Motor neuron (in vitro differentiated cells): ENCODE measurements at regions not wholly inside any gene's neighbourhood (a gene's known extent, or its start where the extent isn't known, plus 50 kb on each side); places are given as distances from the start of the nearest gene placed in this dataset.

ENCODE experiments used
- ATAC-seq, 8 experiments: fragments of 200-7000 bp; cut with Tn5 transposase; replicated peaks in 6 of 8; 2 replicates each; pipeline ENCODE4 v1.8.0; 2021; ENCODE audit warnings: mild to moderate bottlenecking in 8 of 8, moderate library complexity in 8 of 8
- H3K27ac ChIP-seq, 2 donors: fragments of 250-450 bp; sonication (Bioruptor Pico); 2 replicates each; pipeline ENCODE4 v1.9.0; 2021; ENCODE audit warnings: antibody characterized with exemption in 2 of 2, mild to moderate bottlenecking in 2 of 2, moderate library complexity in 1 of 2
- H3K4me1 ChIP-seq, 2 donors: fragments of 250-450 bp; sonication (Bioruptor Pico); replicated peaks in 1 of 2; 2 replicates each; pipeline ENCODE4 v1.6.1; 2021; ENCODE audit warnings: antibody characterized with exemption in 2 of 2, mild to moderate bottlenecking in 2 of 2, moderate library complexity in 1 of 2
- H3K4me3 ChIP-seq, 5 donors: fragments of 250-450 bp; sonication (Bioruptor Pico); 2 replicates each; pipeline ENCODE4 v1.9.0; 2021; ENCODE audit warnings: antibody characterized with exemption in 5 of 5, mild to moderate bottlenecking in 5 of 5, moderate library complexity in 4 of 5
- WGBS, 10 experiments: fragments of 450-650 bp; shearing (Covaris generic); methylation state at CpG; one replicate each; pipeline ENCODE4 v1.0.0; 2022; 5-methylcytosine and 5-hydroxymethylcytosine counted together
- in situ Hi-C, 9 experiments: fragments of 400-800 bp; cut with MboI; loops; one replicate each; pipeline ENCODE4 v1.15.0; 2021; ENCODE audit warnings: low sequenced_read_pairs in 9 of 9, low pct_unique_long_range_greater_than_20kb in 2 of 9; ENCODE audit not compliant: unreplicated experiment in 9 of 9

DNA sequence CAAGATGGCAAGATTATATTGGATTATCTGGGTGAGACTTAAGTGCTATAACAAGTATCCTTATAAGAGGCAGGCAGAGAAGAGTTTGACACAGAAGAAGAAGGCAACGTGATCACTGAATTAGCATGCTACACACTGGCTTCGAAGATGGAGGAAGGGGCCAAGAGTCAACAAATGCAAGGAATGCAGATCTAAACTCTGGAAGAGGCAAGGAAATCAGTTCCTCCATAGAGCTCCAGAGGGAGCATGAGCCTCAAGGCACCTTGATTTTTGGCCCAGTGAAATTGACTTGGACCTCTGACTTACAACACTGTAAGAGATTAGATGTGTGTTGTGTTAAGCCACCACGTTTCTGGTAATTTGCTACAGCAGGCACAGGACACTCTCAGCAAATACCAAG lies 536.4 kb upstream of the SEL1L start:
- no peak for ATAC-seq
- H3K27ac ChIP-seq, result no peak overlapping the region
- no peak overlapping the region for H3K4me3 ChIP-seq
- H3K4me1 ChIP-seq, result peaks cover 3 to 23% of the 10 kb centered on the region in 2 donors
- in situ Hi-C loops, result no loop called here
- WGBS, 10 experiments, result 0 to 83% (median 46%) methylated on average over 1 to 3 of the region's 3 CpGs; no CpG with 5 or more reads in 3 of the 10 experiments

DNA sequence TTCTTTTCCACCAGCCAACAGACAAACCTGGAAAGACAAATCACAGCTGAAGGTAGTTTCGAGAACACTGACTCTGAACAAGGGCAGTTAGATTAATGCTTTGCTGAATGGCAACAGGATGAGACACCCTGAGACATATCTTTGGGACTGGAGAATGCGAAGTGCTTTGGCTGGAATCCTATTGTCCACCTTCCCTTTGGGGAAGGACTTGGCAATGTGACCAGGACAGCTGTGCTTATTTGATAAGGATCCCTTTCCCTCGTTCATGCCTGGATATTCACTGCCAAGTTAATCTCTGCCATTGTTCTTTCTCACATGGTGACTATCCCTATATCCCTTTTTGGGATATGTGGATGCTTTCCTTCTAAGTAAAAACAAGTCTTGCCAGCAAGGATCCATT lies 537.1 kb upstream of the SEL1L start:
- 0 to 84% (median 69%) methylated on average over 1 to 3 of the region's 3 CpGs; no CpG with 5 or more reads in 2 of the 10 experiments for WGBS, 10 experiments
- ATAC-seq, result no peak
- peaks cover 3 to 23% of the 10 kb centered on the region in 2 donors for H3K4me1 ChIP-seq
- no peak overlapping the region for H3K27ac ChIP-seq
- in situ Hi-C loops, result no loop called here
- no peak overlapping the region for H3K4me3 ChIP-seq

DNA sequence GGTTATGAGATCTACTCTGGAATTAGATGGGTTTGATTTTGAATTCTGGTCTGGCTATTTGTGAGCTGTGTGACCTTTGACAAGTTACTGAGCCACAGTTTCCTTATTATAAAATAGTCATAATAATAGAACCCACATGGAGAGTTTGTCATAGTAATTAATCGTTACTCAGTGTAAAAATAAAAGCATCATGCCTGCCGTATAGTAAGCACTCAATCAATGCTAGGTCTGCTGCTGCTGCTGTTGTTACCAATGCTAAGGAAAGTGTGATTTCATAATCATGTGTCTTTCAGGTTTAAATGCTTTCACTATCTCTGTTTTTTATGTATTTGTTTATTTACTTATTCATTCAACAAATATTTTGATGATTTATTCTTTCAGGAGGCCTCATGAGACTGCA lies 539.9 kb upstream of the SEL1L start:
- in situ Hi-C loops, result no loop called here
- ATAC-seq, result peak in 2 of 8 experiments; percentile 69 to 72
- Histone ChIP-seq H3K27ac (no peak overlapping the region), H3K4me1 (peaks cover 3 to 23% of the 10 kb centered on the region in 2 donors), H3K4me3 (no peak overlapping the region)
- WGBS, 10 experiments, result 0 to 67% (median 37%) methylated on average over 1 to 2 of the region's 2 CpGs; no CpG with 5 or more reads in 2 of the 10 experiments

DNA sequence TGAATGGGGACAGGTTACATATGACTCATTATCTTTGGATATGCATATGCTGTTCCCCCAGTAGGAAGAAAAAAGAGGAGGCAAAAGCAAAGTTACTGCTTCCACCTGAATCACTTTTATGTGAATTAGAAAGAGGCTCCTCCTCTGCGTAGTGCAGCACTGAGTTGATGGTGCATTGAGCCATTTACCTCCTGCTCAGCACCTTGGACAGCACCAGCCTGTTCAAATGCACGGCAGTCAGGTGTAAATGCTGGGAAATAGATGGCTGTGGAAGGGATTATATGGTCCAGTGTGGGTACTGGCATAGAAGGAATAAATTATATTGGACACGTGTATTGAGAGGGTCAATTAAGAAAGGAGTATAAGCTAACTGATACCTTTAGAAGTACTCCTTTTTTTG lies 541.9 kb upstream of the SEL1L start:
- peak in 4 of 8 experiments; percentile 25 to 58 (median 48) for ATAC-seq
- peaks cover 9 to 23% of the 10 kb centered on the region in 2 donors for H3K4me1 ChIP-seq

DNA sequence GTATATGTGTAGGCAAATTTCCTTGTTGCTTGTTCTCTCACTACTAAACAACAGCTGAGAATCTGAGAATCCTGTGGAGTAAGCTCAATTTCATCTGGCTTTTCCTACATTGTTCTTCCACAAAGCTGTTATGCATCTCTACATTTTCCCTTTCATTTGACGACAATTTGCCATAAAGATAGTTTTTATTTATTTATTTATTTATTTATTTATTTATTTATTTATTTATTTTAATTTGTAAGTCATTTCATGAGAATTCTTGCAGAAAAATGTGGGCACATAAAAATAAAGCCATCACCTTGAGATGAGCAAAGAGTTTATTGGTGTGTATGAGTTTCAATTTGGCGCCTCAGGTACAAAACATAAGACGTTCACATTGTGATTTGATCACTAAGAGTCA lies 545.9 kb upstream of the SEL1L start:
- in situ Hi-C loops, result no loop called here
- WGBS, 10 experiments, result 0 to 100% (median 82%) methylated on average over 1 to 3 of the region's 3 CpGs; no CpG with 5 or more reads in 1 of the 10 experiments
- Histone ChIP-seq H3K4me3 (no peak overlapping the region), H3K4me1 (peaks cover 0 to 10% of the 10 kb centered on the region in 2 donors), H3K27ac (no peak overlapping the region)
- no peak for ATAC-seq

More for the DNA sequence above, 541.9 kb upstream of the SEL1L start:
- WGBS, 10 experiments, result 0 to 20% (median 7%) methylated on average over 1 to 3 of the region's 3 CpGs; no CpG with 5 or more reads in 1 of the 10 experiments
- Histone ChIP-seq H3K4me3 (no peak overlapping the region), H3K27ac (no peak overlapping the region)
- in situ Hi-C loops, result no loop called here

DNA sequence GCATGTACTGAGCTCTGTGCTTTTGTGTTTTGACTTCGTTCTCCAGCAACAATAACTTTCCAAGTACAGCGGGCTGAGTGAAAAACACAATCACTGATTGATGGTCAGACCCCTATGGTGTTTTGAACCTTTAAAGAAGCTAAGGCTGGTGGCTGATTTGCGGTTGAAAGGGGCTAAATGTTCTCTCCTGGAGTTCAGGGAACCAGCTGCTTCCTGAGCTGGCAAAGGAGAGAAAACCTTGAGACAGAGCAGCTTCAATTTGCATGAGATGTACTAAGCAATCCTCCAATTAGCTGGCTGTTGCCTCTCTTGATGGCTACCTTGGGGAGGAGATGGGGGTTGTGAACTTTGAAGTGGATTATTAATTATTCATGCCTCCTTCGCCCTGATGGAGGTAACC lies 546.7 kb upstream of the SEL1L start:
- 0 to 17% (median 0%) methylated on average over 2 to 4 of the region's 4 CpGs for WGBS, 10 experiments
- Histone ChIP-seq H3K4me1 (peaks cover 0 to 10% of the 10 kb centered on the region in 2 donors), H3K4me3 (no peak overlapping the region), H3K27ac (no peak overlapping the region)
- peak in 3 of 8 experiments; percentile 37 to 80 (median 64) for ATAC-seq
- in situ Hi-C loops, result no loop called here

DNA sequence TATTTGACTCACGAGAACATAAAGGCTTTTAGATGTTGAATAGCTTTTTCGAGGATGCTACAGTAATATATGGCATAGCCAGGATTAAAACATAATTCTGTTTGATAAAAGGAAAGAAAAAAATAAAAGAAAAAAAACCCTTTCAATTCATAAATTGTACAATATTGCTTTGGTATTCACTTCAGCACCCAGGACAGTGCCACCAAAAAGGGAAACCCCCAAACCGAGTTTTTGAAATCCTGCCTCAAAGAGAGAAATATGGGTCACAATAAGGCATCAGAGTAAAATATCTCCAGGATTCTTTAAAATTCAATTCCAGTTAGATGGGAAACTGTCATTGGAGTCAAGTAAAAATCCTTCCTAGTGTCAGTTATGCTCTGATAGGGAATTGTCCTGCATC lies 551.2 kb upstream of the SEL1L start:
- 0 to 91% (median 61%) methylated on average over 1 to 3 of the region's 3 CpGs for WGBS, 10 experiments
- no peak overlapping the region for H3K27ac ChIP-seq
- no peak for ATAC-seq
- no peak overlapping the region for H3K4me3 ChIP-seq
- in situ Hi-C loops, result no loop called here
- peaks cover 0 to 10% of the 10 kb centered on the region in 2 donors for H3K4me1 ChIP-seq

DNA sequence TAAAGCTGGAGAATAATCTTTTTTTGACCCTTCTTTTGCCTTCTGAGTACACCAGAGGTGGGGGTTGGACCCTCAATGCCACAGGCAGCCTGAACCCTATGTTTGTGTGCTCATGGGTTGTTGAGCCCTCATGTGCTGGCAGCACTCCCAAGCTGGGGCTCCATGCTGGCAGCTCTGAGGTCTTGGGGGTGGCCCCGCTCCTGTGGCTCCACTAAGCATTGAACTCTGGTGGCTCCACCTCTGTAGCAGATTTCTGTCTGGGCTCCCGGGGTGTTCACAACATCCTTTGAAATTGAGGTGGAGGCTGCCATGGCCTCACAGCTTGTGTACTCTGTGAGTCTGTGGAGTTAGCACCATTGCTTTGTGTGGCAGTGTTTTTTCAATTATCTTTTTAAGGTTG lies 557.4 kb upstream of the SEL1L start:
- in situ Hi-C loops, result no loop called here
- WGBS, 10 experiments, result 0 to 86% (median 40%) methylated on average over 1 to 2 of the region's 2 CpGs; no CpG with 5 or more reads in 5 of the 10 experiments
- H3K4me1 ChIP-seq, result peaks cover 5 to 7% of the 10 kb centered on the region in 2 donors
- H3K27ac ChIP-seq, result no peak overlapping the region
- no peak for ATAC-seq
- no peak overlapping the region for H3K4me3 ChIP-seq

DNA sequence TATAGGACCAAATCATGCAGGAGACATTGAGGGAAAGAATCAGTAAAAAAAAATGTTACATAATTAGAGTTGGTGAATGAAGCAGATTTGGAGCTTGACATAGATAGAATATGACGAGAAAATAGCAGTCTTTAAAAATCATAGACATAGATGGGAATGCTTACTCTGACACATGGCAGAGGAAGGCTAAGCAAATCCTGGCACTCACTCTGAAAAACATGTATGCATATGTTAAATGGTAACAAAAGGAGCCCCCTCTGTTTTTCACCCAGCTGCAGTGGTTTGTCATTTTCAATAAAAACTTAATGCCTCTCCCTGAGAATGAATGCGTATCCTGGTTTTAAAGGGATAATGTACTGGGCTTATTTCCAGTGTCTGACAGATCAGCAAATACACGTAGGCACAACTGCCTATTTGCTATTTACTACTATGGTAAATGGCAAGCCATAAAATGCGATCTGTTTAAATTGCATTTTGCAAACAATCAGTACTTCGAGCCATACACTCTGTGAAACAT lies 561.2 kb upstream of the SEL1L start:
- peak in 1 of 8 experiments; percentile 42 for ATAC-seq
- Histone ChIP-seq H3K4me1 (peaks cover 5 to 7% of the 10 kb centered on the region in 2 donors), H3K27ac (no peak overlapping the region), H3K4me3 (no peak overlapping the region)
- WGBS, 10 experiments, result 4 to 83% (median 41%) methylated on average over 2 to 5 of the region's 5 CpGs
- in situ Hi-C loops, result no loop called here

DNA sequence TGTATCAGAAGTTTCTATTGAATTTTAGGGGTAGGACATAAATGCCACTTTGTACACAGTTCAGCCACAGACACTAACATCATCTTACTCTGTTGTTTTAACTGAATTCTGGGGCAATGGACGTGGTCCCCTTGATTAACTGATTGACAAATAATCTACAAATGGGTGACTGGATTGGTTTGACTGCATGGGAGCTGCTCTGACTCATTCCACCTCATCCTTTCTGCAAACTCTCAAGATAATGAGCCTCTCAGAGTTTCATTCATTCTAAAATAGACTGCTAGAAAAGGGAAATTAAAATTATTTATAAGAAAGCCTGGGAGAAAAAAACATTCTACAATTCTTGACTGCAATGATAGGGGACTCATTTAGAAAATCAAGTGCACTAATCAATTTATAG lies 570.4 kb upstream of the SEL1L start:
- peak in 3 of 8 experiments; percentile 17 to 71 (median 52) for ATAC-seq
- Histone ChIP-seq H3K27ac (no peak overlapping the region), H3K4me1 (peaks cover 0 to 13% of the 10 kb centered on the region in 2 donors), H3K4me3 (no peak overlapping the region)
- in situ Hi-C loops, result no loop called here
- 0 to 45% (median 11%) methylated on average over 1 of the region's 1 CpG; no CpG with 5 or more reads in 3 of the 10 experiments for WGBS, 10 experiments

DNA sequence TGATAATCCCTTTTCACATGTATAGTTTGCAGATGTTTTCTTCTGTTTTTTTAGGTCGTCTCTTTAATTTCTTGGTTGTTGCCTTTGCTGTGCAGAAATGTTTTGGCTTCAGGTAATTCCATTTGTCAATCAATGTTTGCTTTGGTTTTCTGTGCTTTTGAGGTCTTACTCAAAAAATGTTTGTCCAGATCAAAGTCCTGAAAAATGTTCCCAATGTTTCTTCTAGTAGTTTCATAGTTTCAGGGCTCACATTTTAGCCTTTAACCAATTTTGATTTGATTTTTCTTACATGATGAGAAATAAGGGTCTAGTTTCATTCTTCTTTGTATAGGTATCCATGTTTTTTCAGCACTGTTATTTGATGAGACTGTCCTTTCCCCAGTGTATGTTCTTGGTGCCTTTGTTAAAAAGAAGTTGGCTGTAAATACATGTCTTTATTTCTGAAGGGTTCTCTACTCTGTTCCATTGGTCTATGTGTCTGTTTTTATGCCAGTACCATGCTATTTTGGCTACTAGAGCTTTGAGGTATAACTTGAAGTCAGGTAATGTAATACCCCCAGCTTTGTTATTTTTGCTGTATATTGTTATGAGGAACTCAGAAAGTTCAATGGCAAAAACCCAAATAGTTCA lies 578.7 kb upstream of the SEL1L start:
- in situ Hi-C loops, result no loop called here
- Histone ChIP-seq H3K27ac (no peak overlapping the region), H3K4me1 (peaks cover 0 to 19% of the 10 kb centered on the region in 2 donors), H3K4me3 (no peak overlapping the region)
- WGBS, 10 experiments, result 0 to 67% (median 38%) methylated on average over 1 of the region's 1 CpG
- ATAC-seq, result no peak

DNA sequence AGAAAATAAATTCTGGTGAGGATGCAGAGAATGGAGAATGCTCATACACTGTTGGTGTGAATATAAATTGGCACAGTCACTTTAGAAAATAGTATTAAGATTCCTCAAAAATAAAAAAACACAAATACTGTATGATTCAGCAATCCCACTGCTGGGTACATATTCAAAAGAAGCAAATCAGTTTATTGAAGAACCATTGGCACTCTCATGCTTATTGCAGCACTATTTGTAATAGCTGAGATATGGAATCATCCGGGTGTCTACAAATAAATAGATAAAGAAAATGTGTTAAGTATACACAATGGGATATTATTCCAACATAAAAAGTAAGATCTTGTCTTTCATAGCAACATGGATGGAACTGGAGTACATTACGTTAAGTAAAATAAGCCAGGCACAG lies 579.4 kb upstream of the SEL1L start:
- no peak for ATAC-seq
- Histone ChIP-seq H3K27ac (no peak overlapping the region), H3K4me1 (peaks cover 0 to 17% of the 10 kb centered on the region in 2 donors), H3K4me3 (no peak overlapping the region)
- 0 to 100% (median 90%) methylated on average over 1 to 2 of the region's 2 CpGs; no CpG with 5 or more reads in 1 of the 10 experiments for WGBS, 10 experiments
- in situ Hi-C loops, result no loop called here

DNA sequence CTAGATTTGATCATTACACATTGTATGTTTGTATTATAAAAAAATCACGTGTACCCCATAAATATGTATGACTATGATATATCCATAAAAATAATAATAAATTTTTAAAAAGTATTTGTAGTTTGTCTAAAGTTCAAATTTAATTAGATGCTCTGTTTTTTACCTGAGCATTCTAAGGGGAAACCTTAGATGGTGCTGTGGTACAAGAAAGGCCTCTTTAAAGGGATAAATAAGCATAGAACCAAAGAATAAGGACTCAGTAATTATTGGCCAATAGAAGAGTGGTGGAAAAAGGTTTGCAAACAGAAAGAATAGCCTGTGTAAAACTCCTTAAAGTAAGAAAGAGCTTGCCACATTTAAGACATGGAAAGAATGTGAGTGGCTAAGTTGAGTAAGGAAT lies 580.1 kb upstream of the SEL1L start:
- Histone ChIP-seq H3K4me3 (no peak overlapping the region), H3K27ac (no peak overlapping the region), H3K4me1 (peaks cover 0 to 10% of the 10 kb centered on the region in 2 donors)
- WGBS, 10 experiments, result 0 to 100% (median 65%) methylated on average over 1 of the region's 1 CpG
- no peak for ATAC-seq
- in situ Hi-C loops, result no loop called here

DNA sequence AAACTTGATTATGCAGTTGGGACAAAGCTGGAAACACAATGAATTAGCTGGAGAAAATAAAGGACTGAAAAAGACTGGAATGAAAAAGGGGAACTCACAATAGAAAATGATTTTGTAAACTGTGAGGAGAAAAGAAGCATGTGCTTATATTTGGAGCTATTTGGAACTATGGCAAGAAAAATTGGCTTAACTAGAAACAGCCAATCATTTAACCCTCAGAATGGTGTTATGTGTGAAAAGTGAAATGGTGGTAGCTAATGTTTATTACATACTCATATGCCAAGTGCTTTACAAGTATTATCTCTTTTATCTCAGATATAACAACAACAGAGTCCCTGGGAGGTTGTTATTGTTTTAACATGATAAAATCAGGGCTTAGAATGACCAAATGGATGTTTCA lies 583.1 kb upstream of the SEL1L start:
- in situ Hi-C loops, result no loop called here
- ATAC-seq, result no peak
- peaks cover 0 to 4% of the 10 kb centered on the region in 2 donors for H3K4me1 ChIP-seq
- H3K4me3 ChIP-seq, result no peak overlapping the region
- no peak overlapping the region for H3K27ac ChIP-seq
